HUDEP-2 (cell line): ENCODE measurements at regions not wholly inside any gene's neighbourhood (a gene's known extent, or its start where the extent isn't known, plus 50 kb on each side); places are given as distances from the start of the nearest gene placed in this dataset.

Experiments
- DNase-seq, 76 experiments: peaks; one replicate each; lab custom pipeline; 2025; ENCODE audit not compliant: unreplicated experiment in 76 of 76; lab: John Stamatoyannopoulos, UW

DNA sequence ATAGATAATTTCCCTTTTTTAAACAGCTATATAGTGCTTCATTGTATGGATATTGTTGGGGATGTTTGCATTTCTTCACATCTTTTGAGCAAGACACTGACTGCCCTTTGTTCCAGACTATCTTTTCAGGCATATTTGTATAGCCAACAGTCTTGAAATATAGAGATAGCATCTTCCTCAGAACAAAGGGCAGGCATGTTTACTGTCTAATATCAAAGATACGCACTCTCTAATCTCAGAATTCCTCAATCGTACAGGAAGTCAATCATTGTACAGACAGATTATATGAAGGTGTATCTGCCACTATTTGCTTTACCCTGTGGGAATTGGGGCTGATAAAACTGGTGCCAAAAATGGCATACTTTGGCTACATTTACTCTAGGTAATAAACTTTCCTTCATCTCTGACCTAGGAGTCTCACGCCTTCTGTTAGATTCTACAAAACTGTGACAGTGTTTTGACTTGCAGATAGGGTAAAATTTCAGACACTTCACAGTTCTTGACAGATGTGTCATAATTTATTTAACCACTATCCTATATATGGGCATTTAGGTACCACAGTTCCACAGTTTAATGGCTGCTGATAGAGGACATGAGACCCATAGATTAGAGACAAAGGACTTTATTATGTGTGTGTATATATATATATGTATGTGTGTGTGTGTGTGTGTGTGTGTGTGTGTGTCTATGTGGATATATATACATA, 321.0 kb downstream of the IGSF11 start:
- DNase-seq, result no peak

- no peak for DNase-seq
These were observed 319.8 kb downstream of the IGSF11 start for GRCh38 chr3:118714800-118715199.

DNA sequence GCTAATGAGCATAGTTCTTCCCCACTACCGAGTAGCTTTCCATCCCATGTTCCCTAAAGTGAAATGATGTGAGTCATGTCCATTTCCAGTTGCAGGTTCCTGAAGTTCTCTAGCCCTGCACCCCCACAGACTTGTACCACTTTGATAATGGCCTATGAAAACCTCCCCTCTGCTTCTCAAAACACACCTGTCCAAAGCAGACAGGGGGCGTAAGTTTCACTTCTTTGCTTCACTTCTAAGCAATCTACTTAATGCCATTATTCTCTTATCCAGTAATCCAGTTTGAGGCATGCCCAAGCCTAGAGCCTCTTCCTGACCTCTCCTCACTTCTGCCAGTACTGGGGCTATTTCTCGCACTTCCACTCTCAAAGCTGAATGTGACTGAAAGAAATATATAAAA, 305.1 kb downstream of the IGSF11 start:
- peak in 1 of 76 experiments; percentile 1 for DNase-seq

GRCh38 chr3:118734664-118735063, 300.0 kb downstream of the IGSF11 start:
- no peak for DNase-seq

- no peak for DNase-seq
These were observed 298.5 kb downstream of the IGSF11 start for GRCh38 chr3:118736107-118736506.

DNA sequence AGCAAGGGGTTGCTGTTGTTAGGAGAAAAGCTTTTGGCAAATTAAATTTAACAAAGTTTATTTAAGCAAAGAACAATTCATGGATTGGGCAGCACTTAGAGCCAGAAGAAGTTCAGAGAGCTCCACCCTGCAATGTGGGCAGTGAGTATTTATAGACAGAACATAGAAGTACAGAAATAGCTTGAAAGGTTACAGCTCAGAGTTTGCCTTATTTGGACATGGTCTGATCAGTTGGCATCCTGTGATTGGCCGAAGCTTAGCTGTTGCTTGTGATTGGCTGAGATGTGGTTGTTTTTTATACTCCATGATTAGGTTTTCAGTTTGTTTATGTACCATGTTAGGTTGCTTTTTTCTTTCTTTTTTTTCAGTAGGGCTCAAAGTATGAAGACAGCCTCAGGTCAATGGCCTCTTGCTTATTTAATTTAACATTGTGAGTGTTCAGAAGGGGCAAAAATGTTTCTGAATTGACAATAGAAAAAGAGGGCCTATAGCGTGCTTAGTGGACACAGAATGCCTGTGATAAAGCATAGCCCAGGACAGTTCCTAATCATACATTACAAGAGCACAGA, 293.8 kb downstream of the IGSF11 start:
- DNase-seq, result no peak

- no peak for DNase-seq
These were observed 291.9 kb downstream of the IGSF11 start for GRCh38 chr3:118742760-118743159.

DNA sequence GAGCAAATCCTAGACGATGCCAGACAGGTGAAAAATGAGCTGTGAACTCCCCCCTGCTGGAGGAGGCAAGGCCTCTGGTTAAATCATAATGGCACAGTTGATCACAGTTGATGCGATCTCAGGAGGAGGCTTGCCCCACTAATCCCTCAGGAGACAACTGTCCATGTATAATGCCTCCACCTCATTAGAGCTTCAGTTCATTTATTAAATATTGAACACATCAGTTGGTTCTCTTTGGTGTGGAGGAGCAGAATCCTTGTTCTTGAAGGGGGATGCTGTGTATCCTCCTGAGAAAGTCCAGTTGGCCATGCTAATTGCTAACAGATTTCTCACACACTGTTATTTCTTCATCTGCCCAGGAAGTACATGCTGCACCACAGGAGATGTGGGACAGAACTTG, 290.5 kb downstream of the IGSF11 start:
- no peak for DNase-seq

DNA sequence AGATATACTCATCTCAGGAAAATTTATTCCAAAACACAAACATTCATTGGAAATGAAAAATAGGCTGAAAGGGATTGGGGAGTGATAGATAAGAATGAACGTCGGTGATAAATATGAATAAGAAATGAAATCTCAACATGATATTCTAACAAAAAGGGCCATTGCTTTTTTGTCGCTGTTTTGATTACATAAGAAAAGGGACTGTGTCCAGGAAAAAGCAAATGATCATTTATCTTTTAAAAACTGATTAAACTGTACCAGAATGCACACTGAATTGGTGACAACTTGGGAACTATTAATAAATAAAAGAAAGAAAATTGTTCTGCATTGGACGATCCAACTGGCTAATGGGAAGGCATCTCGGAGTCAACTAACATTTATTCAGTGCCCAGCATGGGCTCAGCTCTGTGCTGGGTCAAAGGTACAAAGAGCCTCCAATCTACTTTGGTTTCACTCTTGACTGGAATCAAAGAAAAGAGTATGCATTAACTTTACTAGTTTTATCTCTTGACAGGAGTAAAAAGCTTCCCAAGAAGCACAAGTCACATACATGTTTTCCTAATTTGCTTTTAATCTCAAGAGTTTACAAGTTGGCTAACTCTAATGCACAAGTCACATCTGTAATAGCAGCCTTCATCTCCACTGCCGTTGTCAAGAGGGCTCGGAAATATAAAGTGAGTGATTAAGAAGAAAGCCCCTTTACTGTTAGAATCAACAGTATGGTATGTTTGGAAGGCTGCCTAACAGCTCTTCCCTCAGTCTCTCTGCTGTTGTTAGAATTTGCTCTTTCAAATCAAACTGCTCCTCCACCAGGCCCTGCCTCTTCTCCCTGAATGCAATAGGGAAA, 280.0 kb downstream of the IGSF11 start:
- DNase-seq, result no peak

DNA sequence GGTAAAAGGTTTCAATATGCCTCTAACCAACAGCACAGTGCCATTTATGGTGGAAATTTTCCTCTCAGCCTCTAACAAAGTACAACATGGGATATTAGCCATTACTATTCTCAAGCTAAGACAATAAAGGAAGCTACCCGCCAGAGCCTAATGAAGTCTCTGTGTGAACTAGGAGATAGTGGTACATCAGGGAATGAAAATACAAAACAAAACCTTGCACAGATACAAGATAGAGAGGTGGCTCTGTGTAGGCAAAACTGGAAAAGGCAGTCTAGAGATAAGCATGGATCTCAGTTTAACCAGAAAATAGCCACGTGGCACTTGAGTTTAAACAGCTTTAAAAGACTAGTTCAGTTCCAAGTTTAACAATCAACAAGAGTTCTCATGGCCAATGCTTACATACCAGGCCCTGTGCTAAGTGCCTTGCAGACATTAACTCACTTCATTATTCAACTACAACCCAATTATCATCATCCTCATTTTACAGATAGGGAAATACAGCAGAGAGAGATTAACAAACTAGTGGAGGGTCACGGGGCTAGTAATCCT, 279.3 kb downstream of the IGSF11 start:
- DNase-seq, result no peak

DNA sequence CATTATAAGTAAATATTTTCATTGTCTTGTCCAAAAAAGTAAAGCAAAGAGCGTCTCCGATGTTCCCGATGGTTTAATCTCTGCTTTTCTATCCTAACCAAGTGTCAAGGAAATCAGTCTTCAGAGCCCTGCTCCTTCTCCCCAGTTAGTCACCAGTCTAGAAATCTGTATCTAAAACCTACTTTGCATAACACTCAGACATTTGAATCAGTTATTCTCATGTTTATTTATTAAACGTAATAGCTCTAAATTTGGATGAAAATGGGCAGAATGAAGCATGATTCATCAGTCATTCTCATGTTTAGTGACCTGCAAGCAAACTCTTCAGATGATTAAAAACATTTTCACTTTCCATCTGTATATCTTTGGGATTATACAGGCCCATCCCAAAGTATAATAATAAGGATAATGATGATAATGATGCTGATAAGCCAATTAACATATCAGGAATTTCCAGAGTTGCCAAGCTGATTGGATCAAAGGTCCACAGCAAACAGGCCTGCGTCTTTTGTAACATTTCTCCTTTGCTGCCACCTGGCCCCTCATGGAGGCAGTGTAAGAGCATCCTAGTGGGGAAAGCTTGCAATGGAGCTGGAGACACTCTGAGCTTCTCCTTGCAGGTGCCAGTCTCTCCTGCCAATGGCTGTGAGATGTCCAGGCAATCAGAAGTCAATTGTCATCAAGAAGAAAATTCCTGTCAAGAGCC, 273.9 kb downstream of the IGSF11 start:
- no peak for DNase-seq

DNA sequence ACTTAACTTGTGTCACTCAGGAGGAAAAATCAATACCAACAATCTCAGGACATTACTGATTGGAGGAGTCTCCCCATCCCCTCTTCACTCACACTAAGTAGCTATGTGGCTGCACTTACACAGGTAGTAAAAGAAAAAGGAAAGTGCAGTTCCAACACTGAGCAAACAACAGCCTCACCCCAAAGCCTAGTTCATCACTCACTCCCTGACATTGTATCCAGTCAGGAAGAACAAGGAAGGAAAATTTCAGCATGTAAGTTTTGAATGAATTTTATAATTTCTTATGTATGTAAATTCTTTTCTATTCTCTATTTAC, 273.4 kb downstream of the IGSF11 start:
- no peak for DNase-seq

DNA sequence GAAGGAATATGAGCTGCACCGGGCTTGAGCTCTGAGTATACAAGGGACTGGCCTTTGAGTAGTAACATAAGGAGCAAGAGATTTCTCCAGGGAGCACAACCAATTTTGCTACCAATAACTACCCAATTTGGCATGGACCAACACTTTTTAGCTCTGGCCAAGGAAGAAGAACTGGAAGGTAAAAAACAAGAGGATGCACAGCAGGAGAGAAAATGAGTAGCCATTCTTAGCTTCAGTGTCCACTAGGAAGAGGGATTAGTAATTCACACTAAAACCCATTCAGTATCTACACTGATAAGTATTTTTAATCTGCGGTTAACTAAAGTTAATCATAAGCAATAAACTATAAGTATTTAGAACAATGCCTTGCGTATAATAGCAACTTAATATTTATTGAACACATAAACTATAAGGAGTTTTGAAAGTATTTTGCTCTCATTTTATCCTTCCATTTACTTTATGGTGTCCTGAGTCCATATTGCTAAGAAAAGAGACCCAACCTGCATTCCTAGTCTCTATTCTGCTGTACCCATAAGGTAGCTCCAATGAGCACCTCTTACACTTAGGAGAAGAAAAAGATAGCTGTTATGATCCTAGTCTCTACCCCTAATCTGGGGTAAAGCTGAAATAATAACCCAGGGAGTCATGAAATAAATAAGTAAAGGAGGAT, 268.9 kb downstream of the IGSF11 start:
- no peak for DNase-seq

DNA sequence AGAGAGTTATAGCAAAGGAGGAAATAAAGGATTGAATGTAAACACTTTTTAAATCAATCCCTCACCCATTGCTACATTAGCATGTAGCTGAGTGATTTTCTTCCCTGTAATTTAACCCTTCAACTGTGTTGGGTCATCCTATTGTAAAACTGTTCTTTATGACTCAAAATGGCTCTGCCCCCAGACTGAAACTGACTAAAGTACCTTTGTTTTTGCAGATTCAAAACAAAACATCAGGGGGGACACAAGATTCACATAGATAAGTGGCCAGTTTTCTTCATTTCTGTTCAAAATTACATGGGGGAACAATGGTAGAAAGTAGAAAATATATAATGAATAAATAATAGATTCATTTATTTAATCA, 268.4 kb downstream of the IGSF11 start:
- no peak for DNase-seq

DNA sequence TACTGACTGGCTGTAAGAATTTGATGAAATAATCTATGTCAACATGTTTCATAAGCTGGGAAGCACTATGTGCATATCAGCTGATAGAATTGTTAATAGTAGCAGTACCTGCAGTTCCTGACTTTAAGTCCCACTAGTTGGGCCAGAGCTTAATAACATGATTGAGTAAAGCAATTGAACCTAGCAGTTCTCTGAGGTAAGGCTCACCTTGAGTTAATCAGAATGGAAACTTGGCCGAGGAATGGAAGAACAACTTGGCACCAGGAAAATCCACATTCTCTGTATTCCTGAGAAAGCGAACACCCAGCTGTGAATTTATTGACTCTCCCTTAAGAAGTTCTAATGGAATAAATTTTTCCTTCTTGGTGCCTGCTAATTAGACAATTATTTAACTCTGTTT, 262.6 kb downstream of the IGSF11 start:
- DNase-seq, result no peak

DNA sequence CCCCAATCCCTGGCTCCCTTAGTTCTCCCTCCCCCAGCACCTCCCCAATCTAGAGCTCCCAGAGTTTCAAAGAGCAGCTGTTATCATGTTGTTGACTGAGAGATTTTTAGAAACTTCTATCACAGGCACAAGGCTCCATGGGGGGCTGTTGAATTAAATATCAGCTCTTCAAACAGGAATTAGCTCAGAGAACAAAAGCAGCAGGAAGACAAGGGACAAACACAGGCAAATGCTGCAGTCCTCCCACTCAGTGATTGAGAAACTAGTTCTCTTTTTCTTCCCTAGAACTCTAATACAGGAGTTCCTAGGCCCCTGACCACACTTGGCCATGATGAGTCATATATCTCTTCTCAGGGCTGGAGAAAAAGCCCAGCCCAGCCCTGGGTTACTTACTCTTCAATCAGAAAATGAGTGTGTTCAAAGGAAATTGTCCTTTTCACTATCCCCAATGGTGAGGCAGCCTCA, 262.1 kb downstream of the IGSF11 start:
- no peak for DNase-seq

- no peak for DNase-seq
These were observed 259.6 kb downstream of the IGSF11 start for GRCh38 chr3:118775021-118775420.

DNA sequence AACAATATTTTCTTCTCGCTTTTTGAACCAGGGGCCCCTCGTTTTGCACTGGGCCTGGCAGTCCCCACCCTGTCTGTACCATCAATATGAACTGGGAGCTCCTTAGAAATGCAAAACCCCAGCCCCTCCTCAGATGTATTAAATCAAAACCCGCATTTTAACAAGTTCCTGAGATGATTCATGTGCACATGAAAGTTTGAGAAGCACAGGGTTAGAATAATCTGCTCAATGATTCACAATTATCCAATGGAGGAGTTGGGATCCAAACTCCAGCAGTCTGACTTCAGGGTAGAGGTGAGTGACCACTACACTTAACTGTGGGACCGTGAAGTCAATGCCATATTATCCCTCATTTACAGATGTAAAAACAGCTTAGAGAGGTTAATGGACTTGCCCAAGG, 256.4 kb downstream of the IGSF11 start:
- no peak for DNase-seq

GRCh38 chr3:118781232-118781631, 253.4 kb downstream of the IGSF11 start:
- DNase-seq, result no peak

DNA sequence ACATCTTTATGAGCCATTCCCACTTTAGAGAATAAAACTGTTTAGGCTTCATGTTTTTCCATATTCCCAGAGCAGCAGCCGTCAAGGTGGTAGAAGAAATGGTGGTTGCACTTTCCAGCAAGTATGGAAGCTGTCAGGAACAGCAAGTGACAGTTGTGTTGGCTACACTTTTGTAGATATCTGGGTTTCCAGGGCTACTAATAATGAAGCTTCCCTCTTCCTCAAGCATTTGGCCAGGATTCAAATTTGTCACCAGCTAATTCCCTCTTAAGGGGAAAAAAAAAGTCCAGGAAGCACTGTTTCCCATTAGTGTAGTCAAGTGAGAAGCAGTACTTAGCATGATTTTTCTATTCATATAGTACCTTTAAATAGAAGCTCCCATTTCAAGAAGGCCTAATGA, 252.8 kb downstream of the IGSF11 start:
- no peak for DNase-seq
